VCaP (cell line): ENCODE measurements at regions not wholly inside any gene's neighbourhood (a gene's known extent, or its start where the extent isn't known, plus 50 kb on each side); places are given as distances from the start of the nearest gene placed in this dataset.

ENCODE experiments used
- H3K27ac ChIP-seq: fragments of 450-650 bp; 2 replicates; pipeline ENCODE4 v1.5.1; 2017
- CTCF ChIP-seq: fragments of 450-650 bp; conservative IDR thresholded peaks from 2 replicates; pipeline ENCODE4 v1.5.1; 2017; ENCODE audit warnings: mild to moderate bottlenecking, moderate library complexity

DNA sequence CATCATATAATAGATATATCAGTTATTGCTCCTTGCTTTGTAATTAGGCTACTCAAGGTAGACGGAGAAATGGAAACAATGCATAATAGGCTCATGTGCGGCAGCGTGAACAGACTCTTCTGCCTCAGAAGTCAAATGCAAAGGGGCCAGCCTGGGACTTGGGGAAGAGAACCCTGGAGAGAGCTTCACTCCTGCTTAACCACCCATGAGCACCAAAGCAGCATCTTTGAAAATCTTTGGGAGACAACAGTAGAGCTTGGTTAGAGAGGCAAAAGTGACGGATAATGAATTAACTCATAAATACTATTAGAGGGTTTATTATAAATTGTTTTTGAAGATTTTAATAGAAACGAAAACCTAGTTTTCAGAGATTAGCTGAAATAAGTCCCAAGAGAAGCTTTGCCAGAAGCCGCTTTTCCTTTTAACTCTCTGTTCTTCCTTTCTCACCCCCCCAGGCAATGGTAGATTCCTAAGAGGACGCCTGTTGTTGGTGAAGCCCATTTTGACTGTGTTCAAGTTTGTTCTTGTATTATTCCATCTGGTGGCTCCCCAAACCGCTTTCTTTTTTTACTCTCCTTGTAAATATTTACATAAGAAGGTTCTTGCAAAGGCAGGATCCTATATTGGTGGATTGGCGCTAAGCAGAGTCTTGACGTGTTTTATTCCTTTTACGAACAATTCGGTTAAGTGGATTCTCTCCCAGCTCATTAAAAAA, 196.0 kb upstream of the TPRG1 start:
- no peak for TF ChIP-seq CTCF
- no peak overlapping the region for H3K27ac ChIP-seq

GRCh38 chr3:188976407-188976806, 195.4 kb upstream of the TPRG1 start:
- no peak overlapping the region for H3K27ac ChIP-seq

GRCh38 chr3:188978421-188979171, 193.2 kb upstream of the TPRG1 start:
- no peak overlapping the region for H3K27ac ChIP-seq

More at GRCh38 chr3:188976407-188976806, 195.4 kb upstream of the TPRG1 start:
- TF ChIP-seq CTCF = no peak

GRCh38 chr3:188979248-188979647, 192.5 kb upstream of the TPRG1 start:
- no peak for TF ChIP-seq CTCF
- no peak overlapping the region for H3K27ac ChIP-seq

More at GRCh38 chr3:188978421-188979171, 193.2 kb upstream of the TPRG1 start:
- no peak for TF ChIP-seq CTCF

DNA sequence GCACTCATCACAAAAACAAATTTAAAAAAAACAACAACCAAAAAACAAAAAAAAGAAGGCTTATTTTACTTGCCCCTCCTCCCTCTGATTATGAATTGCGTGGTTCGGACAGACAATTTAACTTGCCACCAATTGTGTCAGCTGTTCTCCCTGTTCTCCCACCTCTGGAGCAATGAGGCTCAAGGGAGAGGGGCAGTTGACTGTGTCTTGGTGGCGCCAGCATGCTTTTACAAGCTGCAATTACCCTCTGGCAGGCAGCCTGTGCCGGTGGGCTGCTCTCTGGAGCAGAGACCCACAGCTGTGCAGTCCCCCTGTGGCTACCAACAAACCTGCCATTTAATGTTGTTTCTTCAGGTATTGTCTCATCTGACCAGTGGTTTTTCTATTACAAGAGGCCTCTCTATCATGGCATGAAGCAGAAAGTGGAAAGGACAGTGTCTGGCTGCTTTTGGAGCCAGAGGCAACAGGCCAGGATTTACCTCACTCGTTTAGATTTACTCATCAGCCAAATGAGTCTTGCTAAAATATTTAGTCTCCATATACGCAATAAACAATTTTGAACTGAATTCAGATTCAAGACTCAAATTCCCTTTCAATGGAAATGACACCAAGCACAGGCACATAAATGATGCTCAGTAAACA, 192.0 kb upstream of the TPRG1 start:
- TF ChIP-seq CTCF = no peak
- H3K27ac ChIP-seq = no peak overlapping the region

DNA sequence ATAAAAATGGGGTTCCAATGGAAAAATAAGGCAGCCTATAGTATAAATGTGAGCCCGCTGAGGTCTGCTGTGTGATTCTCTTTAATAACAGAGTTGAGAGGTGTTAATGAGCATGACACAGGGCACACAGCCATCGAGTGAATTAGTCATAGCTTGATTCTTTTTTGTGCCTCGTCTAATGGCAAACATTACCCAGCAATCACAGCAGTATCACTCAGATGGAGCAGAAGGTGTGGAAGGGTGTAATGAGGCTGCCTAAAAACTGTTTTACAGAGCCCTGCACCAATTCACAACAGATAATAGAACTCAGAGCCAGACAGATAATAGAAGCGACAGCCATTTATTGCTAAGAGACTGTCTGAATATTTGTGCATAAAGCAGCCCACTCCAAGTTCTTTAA, 178.6 kb upstream of the TPRG1 start:
- no peak for TF ChIP-seq CTCF
- H3K27ac ChIP-seq = no peak overlapping the region

GRCh38 chr3:189001559-189001958, 170.2 kb upstream of the TPRG1 start:
- TF ChIP-seq CTCF = no peak
- no peak overlapping the region for H3K27ac ChIP-seq
